Prostate gland (tissue), 1 donor: ENCODE measurements at regions not wholly inside any gene's neighbourhood (a gene's known extent, or its start where the extent isn't known, plus 50 kb on each side); places are given as distances from the start of the nearest gene placed in this dataset.

Experiments
- POLR2A ChIP-seq: fragments of 450-650 bp; IDR thresholded peaks from one replicate; pipeline ENCODE4 v1.6.1; 2016; ENCODE audit warnings: antibody characterized with exemption, mild to moderate bottlenecking
- POLR2AphosphoS5 ChIP-seq: sonication (generic); formaldehyde crosslinking; IDR thresholded peaks from one replicate; pipeline ENCODE4 v1.6.1; 2017; ENCODE audit warnings: antibody characterized with exemption

DNA sequence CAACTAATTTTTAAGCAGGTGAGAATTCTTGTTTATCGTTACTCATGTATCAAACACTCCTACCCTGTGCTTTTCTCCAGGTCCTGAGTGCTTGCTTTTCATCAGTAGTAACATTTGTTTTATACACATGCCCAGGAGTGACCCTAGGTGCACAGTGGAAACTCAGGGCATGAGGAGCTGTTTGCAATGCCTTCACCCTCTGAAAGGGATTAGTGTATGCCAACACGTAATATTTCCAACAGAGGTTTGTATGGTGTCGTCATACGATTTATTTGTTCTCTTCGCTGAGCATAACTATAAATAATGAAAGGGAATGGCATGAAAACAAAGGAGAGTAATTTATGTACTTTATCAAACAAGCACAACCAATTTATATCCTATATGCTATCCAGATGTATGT is 537.4 kb upstream of the MMS22L start:
- no peak for TF ChIP-seq POLR2A
- no peak for TF ChIP-seq POLR2AphosphoS5
